AG09309 (cell line): ENCODE measurements at regions not wholly inside any gene's neighbourhood (a gene's known extent, or its start where the extent isn't known, plus 50 kb on each side); places are given as distances from the start of the nearest gene placed in this dataset.

Experiments
- DNase-seq: peaks from one replicate; pipeline ENCODE4 v3.0.0-alpha.2; 2010; ENCODE audit warnings: low read depth
- H3K4me3 ChIP-seq: 2 replicates; pipeline ENCODE4 v1.5.1; 2011; ENCODE audit warnings: mild to moderate bottlenecking, low read depth, low read length, moderate library complexity; ENCODE audit not compliant: control insufficient read depth
- TF ChIP-seq, protein P1 (sequence below): IDR thresholded peaks from 2 replicates; pipeline ENCODE4 v1.5.1; 2011; ENCODE audit warnings: mild to moderate bottlenecking, low read depth, low read length, inconsistent platforms; ENCODE audit not compliant: insufficient read depth, control insufficient read depth; ENCODE audit errors: missing control alignments

DNA sequence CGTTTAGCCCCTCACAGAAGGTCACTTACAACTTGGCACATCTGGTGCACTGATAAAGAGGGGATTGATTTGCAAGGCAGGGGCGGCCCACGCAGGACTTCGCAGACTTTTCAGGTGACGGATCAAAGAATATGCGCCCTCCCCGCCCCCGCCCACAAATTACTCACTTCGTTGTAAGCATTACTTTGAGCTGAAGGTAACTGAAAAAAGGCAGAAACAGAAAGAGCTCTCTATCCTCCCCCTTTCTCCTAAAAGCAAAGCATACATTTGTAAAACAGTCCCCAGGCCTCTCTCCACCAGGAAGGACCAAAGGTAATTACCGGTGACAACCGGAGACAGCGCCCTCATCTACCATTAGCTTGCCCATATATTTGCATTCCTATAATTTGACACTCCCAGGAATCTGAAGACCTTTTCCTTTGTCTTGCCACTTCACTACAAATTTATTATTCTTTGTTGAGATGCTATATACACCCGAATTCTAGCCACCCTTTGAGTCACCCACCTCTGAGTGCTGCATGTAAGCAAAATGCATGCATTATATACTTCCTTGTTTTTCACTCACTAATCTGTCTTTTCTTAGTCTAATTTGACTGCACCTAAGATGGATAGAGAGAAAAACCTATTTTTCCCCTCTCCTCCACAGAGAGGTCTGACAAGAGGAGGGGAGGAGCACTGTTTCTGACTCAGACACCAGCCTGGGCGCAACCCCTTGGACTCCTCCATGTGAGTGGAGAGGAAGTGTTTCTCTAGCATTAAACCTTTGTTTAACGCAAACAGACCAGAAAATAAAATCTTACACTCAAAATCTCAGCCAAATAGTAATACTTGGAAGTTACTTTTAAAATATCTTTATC, 74.7 kb upstream of the SPIN1 start:
- H3K4me3 ChIP-seq: no peak overlapping the region
- TF ChIP-seq, protein P1, sequence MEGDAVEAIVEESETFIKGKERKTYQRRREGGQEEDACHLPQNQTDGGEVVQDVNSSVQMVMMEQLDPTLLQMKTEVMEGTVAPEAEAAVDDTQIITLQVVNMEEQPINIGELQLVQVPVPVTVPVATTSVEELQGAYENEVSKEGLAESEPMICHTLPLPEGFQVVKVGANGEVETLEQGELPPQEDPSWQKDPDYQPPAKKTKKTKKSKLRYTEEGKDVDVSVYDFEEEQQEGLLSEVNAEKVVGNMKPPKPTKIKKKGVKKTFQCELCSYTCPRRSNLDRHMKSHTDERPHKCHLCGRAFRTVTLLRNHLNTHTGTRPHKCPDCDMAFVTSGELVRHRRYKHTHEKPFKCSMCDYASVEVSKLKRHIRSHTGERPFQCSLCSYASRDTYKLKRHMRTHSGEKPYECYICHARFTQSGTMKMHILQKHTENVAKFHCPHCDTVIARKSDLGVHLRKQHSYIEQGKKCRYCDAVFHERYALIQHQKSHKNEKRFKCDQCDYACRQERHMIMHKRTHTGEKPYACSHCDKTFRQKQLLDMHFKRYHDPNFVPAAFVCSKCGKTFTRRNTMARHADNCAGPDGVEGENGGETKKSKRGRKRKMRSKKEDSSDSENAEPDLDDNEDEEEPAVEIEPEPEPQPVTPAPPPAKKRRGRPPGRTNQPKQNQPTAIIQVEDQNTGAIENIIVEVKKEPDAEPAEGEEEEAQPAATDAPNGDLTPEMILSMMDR: no peak
- DNase-seq: no peak

DNA sequence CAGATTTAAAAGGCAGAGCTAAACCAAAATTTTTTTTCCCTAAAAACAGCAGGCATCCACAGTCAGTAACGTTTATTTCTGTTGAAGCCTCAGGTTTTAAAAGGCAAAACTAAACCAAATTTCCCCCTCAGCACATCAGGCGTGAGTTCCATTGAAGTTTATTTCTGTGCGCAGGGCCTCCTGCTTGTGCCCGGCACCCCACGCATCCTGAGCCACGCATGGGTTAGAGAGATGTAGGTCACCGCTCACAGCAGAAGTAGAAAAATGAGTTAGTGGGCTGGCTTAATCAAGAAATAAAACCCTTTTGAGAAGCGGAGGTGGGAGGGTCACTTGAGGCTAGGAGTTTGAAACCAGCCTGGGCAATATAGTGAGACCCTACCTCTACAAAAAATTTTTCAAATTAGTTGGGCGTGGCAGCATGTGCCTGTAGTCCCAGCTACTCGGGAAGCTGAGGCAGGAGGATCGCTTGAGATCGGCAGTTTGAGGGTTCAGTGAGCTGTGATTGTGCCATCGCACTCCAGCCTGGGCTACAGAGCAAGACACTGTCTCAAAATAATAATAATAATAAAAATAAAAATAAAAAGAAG, 75.6 kb upstream of the SPIN1 start:
- DNase-seq: no peak
- TF ChIP-seq, protein P1: no peak
- no peak overlapping the region for H3K4me3 ChIP-seq

DNA sequence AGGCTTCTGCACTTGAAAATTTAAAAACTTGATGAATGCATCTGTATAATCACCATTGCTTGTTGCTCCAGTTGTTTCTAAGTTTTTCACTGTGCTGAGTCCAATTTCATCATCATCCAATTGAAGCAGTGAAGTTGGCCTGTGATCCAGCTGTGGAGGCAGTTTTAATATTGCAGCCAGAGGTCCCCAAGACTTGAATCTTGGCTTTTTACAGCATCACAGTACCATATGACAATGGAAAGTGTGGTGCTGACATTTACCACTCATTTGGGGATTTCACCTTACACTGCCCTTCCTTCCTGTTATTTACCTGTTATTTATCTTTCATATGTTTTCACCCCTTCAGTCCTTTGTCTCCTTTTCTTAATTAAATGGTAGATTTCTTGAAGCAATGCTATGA, 76.2 kb upstream of the SPIN1 start:
- DNase-seq: no peak
- TF ChIP-seq, protein P1: no peak
- no peak overlapping the region for H3K4me3 ChIP-seq

DNA sequence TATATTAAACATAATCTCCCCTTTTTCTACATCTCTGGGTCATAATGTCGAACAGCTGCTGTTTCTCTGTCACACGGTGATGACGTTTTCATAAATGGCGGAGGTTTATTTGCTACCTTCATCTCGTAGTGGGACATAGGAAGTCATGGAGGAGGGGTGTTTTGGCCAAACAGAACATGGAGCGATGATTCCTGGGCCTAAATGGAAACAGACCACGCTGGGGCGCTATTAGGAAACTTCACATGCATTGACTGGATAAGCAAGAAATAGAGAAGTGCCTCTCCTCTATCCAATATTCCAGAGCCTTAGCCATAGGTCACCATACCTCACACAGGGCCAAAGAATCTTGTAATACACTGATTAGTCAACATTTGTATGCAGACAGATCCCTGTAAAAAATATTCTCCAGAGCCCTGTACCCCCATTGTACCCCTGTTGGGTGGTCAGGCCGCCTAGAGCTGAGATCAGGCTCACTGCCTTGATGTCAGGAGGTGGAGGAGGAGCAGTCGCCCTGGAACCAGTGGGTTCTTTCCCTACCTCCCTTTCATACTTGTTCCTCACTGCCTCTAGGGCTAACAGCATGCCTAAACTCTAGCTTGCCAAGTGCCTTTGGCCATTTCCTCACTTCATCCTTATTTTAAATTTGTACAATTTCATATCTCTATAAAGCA, 77.8 kb upstream of the SPIN1 start:
- DNase-seq: no peak
- TF ChIP-seq, protein P1: no peak
- no peak overlapping the region for H3K4me3 ChIP-seq

DNA sequence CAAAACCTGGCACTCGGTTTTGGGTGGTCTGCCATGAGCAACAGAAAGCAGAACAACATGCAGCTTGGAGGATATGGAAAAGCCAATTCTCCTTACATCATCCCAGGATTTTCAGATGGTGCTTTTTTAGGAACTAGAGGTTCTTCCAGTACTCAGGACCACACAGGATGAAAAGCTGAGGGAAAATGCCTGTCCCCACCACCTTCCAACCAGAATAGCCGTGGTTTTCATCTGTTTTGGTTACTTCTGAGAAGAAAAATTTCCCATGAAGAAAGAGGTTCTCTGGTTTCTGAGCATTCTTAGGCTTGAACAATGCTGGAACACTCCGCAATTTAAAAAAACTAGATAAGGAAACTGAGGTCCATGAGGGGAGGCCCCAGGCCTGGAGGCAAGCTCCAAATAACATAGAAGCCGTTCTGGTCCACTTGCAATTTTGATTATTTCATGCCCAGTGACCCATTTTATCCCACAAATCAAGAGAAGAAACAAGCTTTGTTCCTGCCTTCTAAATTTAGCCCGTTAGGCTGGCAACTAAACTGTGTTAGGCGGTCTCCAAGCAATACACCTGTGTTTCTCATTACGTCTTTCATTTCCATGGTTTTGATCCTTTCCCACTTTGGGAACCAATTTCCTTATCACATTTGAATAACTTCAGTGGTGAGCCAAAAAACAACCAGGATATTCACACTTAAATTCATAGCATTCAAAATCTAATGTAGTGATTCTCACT, 79.2 kb upstream of the SPIN1 start:
- DNase-seq: no peak
- TF ChIP-seq, protein P1: no peak
- no peak overlapping the region for H3K4me3 ChIP-seq

DNA sequence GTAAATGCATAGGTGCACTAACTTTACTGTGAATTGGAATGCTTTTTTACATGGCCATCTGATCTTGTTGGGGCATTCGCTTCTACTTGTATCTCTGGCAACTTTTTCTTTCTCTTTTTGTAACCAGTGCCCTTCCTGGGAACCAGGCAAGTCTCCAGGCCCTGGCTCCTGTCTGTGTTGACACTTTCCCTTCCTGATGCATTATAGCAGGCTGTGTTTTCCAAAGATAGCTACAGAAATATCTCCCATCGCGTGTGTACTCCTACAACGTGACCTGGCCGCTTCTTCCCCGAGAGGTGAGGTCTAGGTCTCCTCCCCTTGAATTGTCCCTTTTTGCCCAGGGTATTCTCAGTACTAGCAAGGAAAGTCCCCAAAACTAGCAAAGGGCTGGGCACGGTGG, 81.1 kb upstream of the SPIN1 start:
- no peak overlapping the region for H3K4me3 ChIP-seq
- TF ChIP-seq, protein P1: no peak
- DNase-seq: no peak
